HG03280 (cell line): ENCODE measurements at regions not wholly inside any gene's neighbourhood (a gene's known extent, or its start where the extent isn't known, plus 50 kb on each side); places are given as distances from the start of the nearest gene placed in this dataset.
"Not testable (repeated sequence)": the region's sequence is repeated elsewhere in the genome, so short reads cannot be mapped to it uniquely, and the experiment has no call there.

ENCODE experiments used
- ATAC-seq: cut with Tn5 transposase; IDR thresholded peaks from one replicate; pipeline ENCODE4 v1.9.1; 2021; ENCODE audit warnings: mild to moderate bottlenecking, moderate library complexity; ENCODE audit not compliant: unreplicated experiment

- ATAC-seq = not testable (repeated sequence)
These were observed 861.0 kb downstream of the CDH11 start for GRCh38 chr16:64260631-64261401.

- no peak for ATAC-seq
These were observed 867.2 kb downstream of the CDH11 start for GRCh38 chr16:64254443-64255367.

GRCh38 chr16:64253525-64253924, 868.3 kb downstream of the CDH11 start:
- ATAC-seq = no peak

GRCh38 chr16:64253096-64253495, 868.8 kb downstream of the CDH11 start:
- no peak for ATAC-seq

GRCh38 chr16:64251742-64252141, 870.1 kb downstream of the CDH11 start:
- ATAC-seq = no peak

- no peak for ATAC-seq
These were observed 871.0 kb downstream of the CDH11 start for GRCh38 chr16:64250866-64251265.

GRCh38 chr16:64242492-64242891, 879.4 kb downstream of the CDH11 start:
- no peak for ATAC-seq

- no peak for ATAC-seq
These were observed 881.3 kb downstream of the CDH11 start for GRCh38 chr16:64240586-64240985.

GRCh38 chr16:64238571-64238970, 883.3 kb downstream of the CDH11 start:
- no peak for ATAC-seq

- ATAC-seq = no peak
These were observed 885.5 kb downstream of the CDH11 start for GRCh38 chr16:64236316-64236715.

GRCh38 chr16:64234200-64234599, 887.7 kb downstream of the CDH11 start:
- no peak for ATAC-seq

GRCh38 chr16:64225696-64226095, 896.2 kb downstream of the CDH11 start:
- ATAC-seq = no peak

- no peak for ATAC-seq
These were observed 896.8 kb downstream of the CDH11 start for GRCh38 chr16:64225036-64225435.

- ATAC-seq = no peak
These were observed 903.9 kb downstream of the CDH11 start for GRCh38 chr16:64217789-64218535.

- no peak for ATAC-seq
These were observed 906.1 kb downstream of the CDH11 start for GRCh38 chr16:64215730-64216129.

- ATAC-seq = no peak
These were observed 910.5 kb downstream of the CDH11 start for GRCh38 chr16:64211331-64211730.

GRCh38 chr16:64206862-64207261, 915.0 kb downstream of the CDH11 start:
- no peak for ATAC-seq

- no peak for ATAC-seq
These were observed 918.7 kb downstream of the CDH11 start for GRCh38 chr16:64203126-64203525.

GRCh38 chr16:64202571-64202970, 919.3 kb downstream of the CDH11 start:
- ATAC-seq = no peak

GRCh38 chr16:64196444-64196843, 925.4 kb downstream of the CDH11 start:
- no peak for ATAC-seq

- ATAC-seq = no peak
These were observed 935.9 kb downstream of the CDH11 start for GRCh38 chr16:64185954-64186353.
